OCI-LY7 (cell line): ENCODE measurements at regions not wholly inside any gene's neighbourhood (a gene's known extent, or its start where the extent isn't known, plus 50 kb on each side); places are given as distances from the start of the nearest gene placed in this dataset.

Source experiments
- BruUV-seq: library from RNA; stranded (reverse); fragments of 400-500 nt; replicated peaks from 2 replicates; lab custom pipeline; 2021; lab: Mats Ljungman, UMichigan
- CTCF ChIA-PET: fragments of 300-600 bp; sonication (Branson Sonifier 250); formaldehyde crosslinking; loops from one replicate; lab custom pipeline; 2022; ENCODE audit warnings: antibody characterized with exemption; ENCODE audit not compliant: unreplicated experiment; lab: Charles Lee
- POLR2A ChIA-PET: fragments of 300-600 bp; sonication (Branson Sonifier 250); formaldehyde crosslinking; loops from one replicate; lab custom pipeline; 2022; ENCODE audit warnings: antibody characterized with exemption; lab: Charles Lee
- DNase-seq: peaks from one replicate; pipeline ENCODE4 v3.0.0-alpha.2; 2015; ENCODE audit warnings: low spot score
- H2AFZ ChIP-seq: fragments of 200-600 bp; sonication (generic), shearing (Covaris generic); 2 replicates; pipeline ENCODE4 v1.6.1; 2014; ENCODE audit warnings: mild to moderate bottlenecking, antibody characterized with exemption, low read length, moderate library complexity
- H3K27ac ChIP-seq: fragments of 200-600 bp; sonication (generic); 2 replicates; pipeline ENCODE4 v1.5.1; 2014; ENCODE audit warnings: mixed run types, low read depth, mild to moderate bottlenecking, moderate library complexity, low read length, inconsistent platforms; ENCODE audit not compliant: poor library complexity, severe bottlenecking
- H3K36me3 ChIP-seq: fragments of 200-600 bp; sonication (generic); 2 replicates; pipeline ENCODE4 v1.6.1; 2014; ENCODE audit warnings: mild to moderate bottlenecking, antibody characterized with exemption, low read length, moderate library complexity, mixed read lengths; ENCODE audit not compliant: insufficient read depth
- H3K4me1 ChIP-seq: fragments of 200-600 bp; sonication (generic); 2 replicates; pipeline ENCODE4 v1.5.1; 2014; ENCODE audit warnings: mild to moderate bottlenecking, low read length; ENCODE audit not compliant: insufficient read depth, poor library complexity, severe bottlenecking
- H3K4me2 ChIP-seq: fragments of 200-600 bp; sonication (generic); 2 replicates; pipeline ENCODE4 v1.6.1; 2014; ENCODE audit warnings: mild to moderate bottlenecking, low read length
- H3K4me3 ChIP-seq: fragments of 200-600 bp; sonication (generic); 2 replicates; pipeline ENCODE4 v1.5.1; 2014; ENCODE audit warnings: mild to moderate bottlenecking, low read depth, low read length; ENCODE audit not compliant: poor library complexity, severe bottlenecking
- H3K79me2 ChIP-seq: fragments of 200-600 bp; sonication (generic); 2 replicates; pipeline ENCODE4 v1.6.1; 2016; ENCODE audit warnings: low read depth, mild to moderate bottlenecking, low read length, moderate library complexity, mixed read lengths; ENCODE audit not compliant: insufficient read depth
- H3K9me2 ChIP-seq: fragments of 200-600 bp; sonication (generic); 2 replicates; pipeline ENCODE4 v1.6.1; 2016; ENCODE audit warnings: mild to moderate bottlenecking, low read length, mixed read lengths; ENCODE audit not compliant: insufficient read depth
- H3K9me3 ChIP-seq: fragments of 200-600 bp; sonication (generic); 2 replicates; pipeline ENCODE4 v1.6.1; 2014; ENCODE audit warnings: mild to moderate bottlenecking, mixed run types, low read length, mixed read lengths
- H4K20me1 ChIP-seq: fragments of 200-600 bp; sonication (generic); 2 replicates; pipeline ENCODE4 v1.6.1; 2014; ENCODE audit warnings: mild to moderate bottlenecking, antibody characterized with exemption, low read length, moderate library complexity, mixed read lengths; ENCODE audit not compliant: insufficient read depth
- EZH2phosphoT487 ChIP-seq: fragments of 200-600 bp; sonication (generic); IDR thresholded peaks from 2 replicates; pipeline ENCODE4 v1.6.1; 2018; ENCODE audit warnings: low read depth, borderline replicate concordance, mild to moderate bottlenecking, mixed run types, antibody characterized with exemption, low read length, moderate library complexity, mixed read lengths
- intact Hi-C: fragments of 100-400 bp; cut with micrococcal nuclease; formaldehyde crosslinking; loops from one replicate; pipeline ENCODE4 v1.10.0; 2022; ENCODE audit not compliant: unreplicated experiment
- TF ChIP-seq, protein P1 (sequence below): fragments of 200-600 bp; sonication (generic); conservative IDR thresholded peaks from 2 replicates; pipeline ENCODE4 v1.5.1; 2014; ENCODE audit warnings: mild to moderate bottlenecking, antibody characterized with exemption, low read length, moderate library complexity, mixed read lengths

GRCh38 chr10:111865550-111865949, 318.0 kb downstream of the GPAM start:
- Histone ChIP-seq H4K20me1 (no peaks in the 10 kb centered on the region), H3K27ac (no peak overlapping the region), H3K9me3 (no peaks in the 10 kb centered on the region), H2AFZ (no peak overlapping the region), H3K36me3 (no peaks in the 10 kb centered on the region), H3K4me3 (no peak overlapping the region), H3K79me2 (no peaks in the 10 kb centered on the region), H3K9me2 (no peaks in the 10 kb centered on the region), H3K4me1 (no peaks in the 10 kb centered on the region), H3K4me2 (no peak overlapping the region)
- BruUV-seq: no TSS peak
- TF ChIP-seq EZH2phosphoT487: no peak
- TF ChIP-seq, protein P1, sequence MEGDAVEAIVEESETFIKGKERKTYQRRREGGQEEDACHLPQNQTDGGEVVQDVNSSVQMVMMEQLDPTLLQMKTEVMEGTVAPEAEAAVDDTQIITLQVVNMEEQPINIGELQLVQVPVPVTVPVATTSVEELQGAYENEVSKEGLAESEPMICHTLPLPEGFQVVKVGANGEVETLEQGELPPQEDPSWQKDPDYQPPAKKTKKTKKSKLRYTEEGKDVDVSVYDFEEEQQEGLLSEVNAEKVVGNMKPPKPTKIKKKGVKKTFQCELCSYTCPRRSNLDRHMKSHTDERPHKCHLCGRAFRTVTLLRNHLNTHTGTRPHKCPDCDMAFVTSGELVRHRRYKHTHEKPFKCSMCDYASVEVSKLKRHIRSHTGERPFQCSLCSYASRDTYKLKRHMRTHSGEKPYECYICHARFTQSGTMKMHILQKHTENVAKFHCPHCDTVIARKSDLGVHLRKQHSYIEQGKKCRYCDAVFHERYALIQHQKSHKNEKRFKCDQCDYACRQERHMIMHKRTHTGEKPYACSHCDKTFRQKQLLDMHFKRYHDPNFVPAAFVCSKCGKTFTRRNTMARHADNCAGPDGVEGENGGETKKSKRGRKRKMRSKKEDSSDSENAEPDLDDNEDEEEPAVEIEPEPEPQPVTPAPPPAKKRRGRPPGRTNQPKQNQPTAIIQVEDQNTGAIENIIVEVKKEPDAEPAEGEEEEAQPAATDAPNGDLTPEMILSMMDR: no peak
- intact Hi-C loops: no loop called here
- ChIA-PET CTCF (no interaction called here), POLR2A (no interaction called here)
- DNase-seq: no peak

DNA sequence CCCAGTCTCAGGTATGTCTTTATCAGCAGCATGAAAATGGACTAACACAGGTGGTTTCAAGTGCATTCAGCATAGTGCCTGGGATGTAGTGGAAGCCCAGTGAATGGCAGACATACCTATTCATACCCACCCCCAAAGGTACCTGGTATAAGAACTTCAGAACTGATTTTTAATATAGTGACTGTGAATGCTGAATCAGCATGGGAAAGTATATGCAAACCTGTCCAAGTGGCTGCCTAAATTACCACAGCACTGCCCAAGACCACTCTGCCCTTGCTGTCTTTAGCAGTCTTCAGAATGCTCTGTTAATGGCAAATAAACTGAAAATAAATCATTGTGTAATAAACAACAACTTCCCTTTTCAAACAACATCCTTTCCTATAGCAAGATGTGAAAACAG, 312.1 kb downstream of the GPAM start:
- Histone ChIP-seq H3K4me2 (no peak overlapping the region), H3K79me2 (no peaks in the 10 kb centered on the region), H3K9me3 (no peaks in the 10 kb centered on the region), H2AFZ (no peak overlapping the region), H3K9me2 (no peaks in the 10 kb centered on the region), H3K27ac (no peak overlapping the region), H3K4me1 (no peaks in the 10 kb centered on the region), H3K36me3 (no peaks in the 10 kb centered on the region), H3K4me3 (no peak overlapping the region), H4K20me1 (no peaks in the 10 kb centered on the region)
- intact Hi-C loops: no loop called here
- no TSS peak for BruUV-seq
- TF ChIP-seq EZH2phosphoT487: no peak
- TF ChIP-seq, protein P1: no peak
- ChIA-PET CTCF (no interaction called here), POLR2A (no interaction called here)
- no peak for DNase-seq

DNA sequence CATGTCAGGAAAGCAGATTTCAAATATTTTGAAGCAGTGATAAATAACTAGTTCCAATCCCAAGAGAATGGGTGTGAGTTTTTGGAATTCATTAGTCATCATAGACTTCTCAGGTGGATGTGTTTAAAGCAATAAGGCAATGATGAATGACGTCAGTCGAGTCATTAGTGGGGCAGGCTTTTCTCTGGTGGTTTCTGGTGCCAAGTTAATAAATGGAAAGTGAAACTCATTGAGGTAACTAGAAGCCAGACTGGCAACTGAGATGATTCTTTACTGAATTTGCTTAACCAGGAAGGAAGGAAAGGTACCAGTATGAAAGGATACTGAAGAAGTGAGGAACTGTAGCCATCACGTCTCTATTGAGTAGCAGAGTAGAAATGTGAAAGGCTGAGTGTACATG, 311.0 kb downstream of the GPAM start:
- Histone ChIP-seq H3K36me3 (no peaks in the 10 kb centered on the region), H3K27ac (no peak overlapping the region), H4K20me1 (no peaks in the 10 kb centered on the region), H3K9me3 (no peaks in the 10 kb centered on the region), H3K9me2 (no peaks in the 10 kb centered on the region), H3K4me2 (no peak overlapping the region), H3K4me3 (no peak overlapping the region), H3K79me2 (no peaks in the 10 kb centered on the region), H3K4me1 (no peaks in the 10 kb centered on the region), H2AFZ (no peak overlapping the region)
- TF ChIP-seq, protein P1: no peak
- no peak for TF ChIP-seq EZH2phosphoT487
- BruUV-seq: no TSS peak
- CTCF ChIA-PET: no interaction called here
- DNase-seq: no peak
- POLR2A ChIA-PET: no interaction called here
- intact Hi-C loops: no loop called here
